OCI-LY1 (cell line): ENCODE measurements at regions not wholly inside any gene's neighbourhood (a gene's known extent, or its start where the extent isn't known, plus 50 kb on each side); places are given as distances from the start of the nearest gene placed in this dataset.

ENCODE experiments used
- CTCF ChIP-seq: fragments of 200-600 bp; sonication (generic), shearing (Covaris generic); IDR thresholded peaks from 2 replicates; pipeline ENCODE4 v1.5.1; 2017; ENCODE audit warnings: mild to moderate bottlenecking, antibody characterized with exemption, low read length, moderate library complexity, mixed read lengths
- EZH2 ChIP-seq: fragments of 200-600 bp; sonication (generic), shearing (Covaris generic); IDR thresholded peaks from 2 replicates; pipeline ENCODE4 v1.8.0; 2017; ENCODE audit warnings: borderline replicate concordance, mixed run types, mild to moderate bottlenecking, antibody characterized with exemption, low read length, moderate library complexity, mixed read lengths

GRCh38 chr16:11422381-11423314, 77.4 kb downstream of the RMI2 start:
- no peak for TF ChIP-seq CTCF
- TF ChIP-seq EZH2: no peak
